SU-DHL-6 (cell line): ENCODE measurements at regions not wholly inside any gene's neighbourhood (a gene's known extent, or its start where the extent isn't known, plus 50 kb on each side); places are given as distances from the start of the nearest gene placed in this dataset.

Experiments used
- EZH2phosphoT487 ChIP-seq: fragments of 200-600 bp; sonication (generic), shearing (Covaris generic); conservative IDR thresholded peaks from 2 replicates; pipeline ENCODE4 v1.6.1; 2018; ENCODE audit warnings: mild to moderate bottlenecking, antibody characterized with exemption, low read length, moderate library complexity, mixed read lengths
- TF ChIP-seq, protein P1 (sequence below): fragments of 200-600 bp; sonication (generic); IDR thresholded peaks from one replicate; pipeline ENCODE4 v1.5.1; 2017; ENCODE audit warnings: antibody characterized with exemption, mild to moderate bottlenecking, low read length, moderate library complexity; ENCODE audit not compliant: insufficient read depth, poor library complexity, severe bottlenecking

DNA sequence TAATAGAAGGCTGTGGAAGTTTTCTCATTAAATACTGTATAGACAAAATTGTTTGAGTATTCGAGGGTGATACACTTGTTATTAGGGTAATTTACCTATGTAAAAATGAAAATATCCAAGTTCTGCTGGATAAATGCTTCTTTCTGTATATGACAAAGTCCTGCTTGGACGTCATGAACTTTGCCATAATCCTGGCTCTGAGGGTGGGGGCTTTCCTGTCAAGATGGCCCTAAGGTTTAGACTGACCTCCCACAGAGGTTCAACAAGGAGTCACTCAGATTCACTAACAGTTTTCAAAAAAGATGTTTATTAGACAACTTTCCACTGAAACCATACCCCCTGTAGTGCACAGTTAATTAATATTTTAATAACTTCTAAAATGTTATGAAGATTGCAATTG lies 52.5 kb upstream of the NABP1 start:
- TF ChIP-seq, protein P1, sequence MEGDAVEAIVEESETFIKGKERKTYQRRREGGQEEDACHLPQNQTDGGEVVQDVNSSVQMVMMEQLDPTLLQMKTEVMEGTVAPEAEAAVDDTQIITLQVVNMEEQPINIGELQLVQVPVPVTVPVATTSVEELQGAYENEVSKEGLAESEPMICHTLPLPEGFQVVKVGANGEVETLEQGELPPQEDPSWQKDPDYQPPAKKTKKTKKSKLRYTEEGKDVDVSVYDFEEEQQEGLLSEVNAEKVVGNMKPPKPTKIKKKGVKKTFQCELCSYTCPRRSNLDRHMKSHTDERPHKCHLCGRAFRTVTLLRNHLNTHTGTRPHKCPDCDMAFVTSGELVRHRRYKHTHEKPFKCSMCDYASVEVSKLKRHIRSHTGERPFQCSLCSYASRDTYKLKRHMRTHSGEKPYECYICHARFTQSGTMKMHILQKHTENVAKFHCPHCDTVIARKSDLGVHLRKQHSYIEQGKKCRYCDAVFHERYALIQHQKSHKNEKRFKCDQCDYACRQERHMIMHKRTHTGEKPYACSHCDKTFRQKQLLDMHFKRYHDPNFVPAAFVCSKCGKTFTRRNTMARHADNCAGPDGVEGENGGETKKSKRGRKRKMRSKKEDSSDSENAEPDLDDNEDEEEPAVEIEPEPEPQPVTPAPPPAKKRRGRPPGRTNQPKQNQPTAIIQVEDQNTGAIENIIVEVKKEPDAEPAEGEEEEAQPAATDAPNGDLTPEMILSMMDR = no peak
- no peak for TF ChIP-seq EZH2phosphoT487
